ENCODE measurements at regions not wholly inside any gene's neighbourhood (a gene's known extent, or its start where the extent isn't known, plus 50 kb on each side); places are given as distances from the start of the nearest gene placed in this dataset.

GRCh38 chr16:82530883-82531282, 95.9 kb upstream of the CDH13 start:
- TF ChIP-seq CTCF (IDR thresholded peaks at IDR 0.05; ENCODE audit: insufficient read depth, low read depth, low read length): no peak
- CTCF ChIA-PET: no interaction called here
- H3K36me3 ChIP-seq (ENCODE audit: control insufficient read depth, insufficient read depth, low read length): no peaks in the 10 kb centered on the region
- POLR2A ChIA-PET: no interaction called here
- DNase-seq (ENCODE audit: low read depth): no peak
- H3K27me3 ChIP-seq (ENCODE audit: control insufficient read depth, insufficient read depth, low read length): no peaks in the 10 kb centered on the region
- H3K4me3 ChIP-seq (ENCODE audit: low read depth, low read length): no peak overlapping the region

GRCh38 chr16:82527101-82527500, 99.7 kb upstream of the CDH13 start:
- ChIA-PET CTCF (no interaction called here), POLR2A (no interaction called here)
- no peak for DNase-seq (ENCODE audit: low read depth)
- Histone ChIP-seq H3K36me3 (ENCODE audit: control insufficient read depth, insufficient read depth, low read length) (no peaks in the 10 kb centered on the region; the same call in 1 of the 2 replicates), H3K27me3 (ENCODE audit: control insufficient read depth, insufficient read depth, low read length) (no peaks in the 10 kb centered on the region), H3K4me3 (ENCODE audit: low read depth, low read length) (no peak overlapping the region)
- TF ChIP-seq CTCF (IDR thresholded peaks at IDR 0.05; ENCODE audit: insufficient read depth, low read depth, low read length): no peak

GRCh38 chr16:82524976-82525375, 101.8 kb upstream of the CDH13 start:
- ChIA-PET CTCF (no interaction called here), POLR2A (no interaction called here)
- Histone ChIP-seq H3K4me3 (ENCODE audit: low read depth, low read length) (no peak overlapping the region), H3K27me3 (ENCODE audit: control insufficient read depth, insufficient read depth, low read length) (no peaks in the 10 kb centered on the region), H3K36me3 (ENCODE audit: control insufficient read depth, insufficient read depth, low read length) (no peaks in the 10 kb centered on the region; the same call in 1 of the 2 replicates)
- DNase-seq (ENCODE audit: low read depth): no peak
- TF ChIP-seq CTCF (IDR thresholded peaks at IDR 0.05; ENCODE audit: insufficient read depth, low read depth, low read length): no peak

GRCh38 chr16:82523815-82524214, 103.0 kb upstream of the CDH13 start:
- Histone ChIP-seq H3K36me3 (ENCODE audit: control insufficient read depth, insufficient read depth, low read length) (no peaks in the 10 kb centered on the region; the same call in 1 of the 2 replicates), H3K4me3 (ENCODE audit: low read depth, low read length) (no peak overlapping the region), H3K27me3 (ENCODE audit: control insufficient read depth, insufficient read depth, low read length) (no peaks in the 10 kb centered on the region)
- ChIA-PET POLR2A (no interaction called here), CTCF (no interaction called here)
- TF ChIP-seq CTCF (IDR thresholded peaks at IDR 0.05; ENCODE audit: insufficient read depth, low read depth, low read length): no peak
- DNase-seq (ENCODE audit: low read depth): no peak

GRCh38 chr16:82522026-82522425, 104.7 kb upstream of the CDH13 start:
- Histone ChIP-seq H3K4me3 (ENCODE audit: low read depth, low read length) (no peak overlapping the region), H3K36me3 (ENCODE audit: control insufficient read depth, insufficient read depth, low read length) (no peaks in the 10 kb centered on the region; the same call in 1 of the 2 replicates), H3K27me3 (ENCODE audit: control insufficient read depth, insufficient read depth, low read length) (no peaks in the 10 kb centered on the region)
- no peak for TF ChIP-seq CTCF (IDR thresholded peaks at IDR 0.05; ENCODE audit: insufficient read depth, low read depth, low read length)
- CTCF ChIA-PET: interaction anchor here (1.6 kb wide), 1 partner anchor 13 kb away, joined by 4 read pairs; no protein-coding TSS in a partner anchor
- DNase-seq (ENCODE audit: low read depth): no peak
- POLR2A ChIA-PET: interaction anchor here (0.6 kb wide), 1 partner anchor 258 kb away, joined by 22 read pairs; no protein-coding TSS in a partner anchor

Data from BJ (cell line).